Smooth muscle cell (in vitro differentiated cells): ENCODE measurements at regions not wholly inside any gene's neighbourhood (a gene's known extent, or its start where the extent isn't known, plus 50 kb on each side); places are given as distances from the start of the nearest gene placed in this dataset.
"Not testable (repeated sequence)": the region's sequence is repeated elsewhere in the genome, so short reads cannot be mapped to it uniquely, and the experiment has no call there.

ENCODE experiments used
- DNase-seq: peaks from one replicate; lab custom pipeline; 2025; ENCODE audit not compliant: unreplicated experiment; lab: John Stamatoyannopoulos, UW
- H2AFZ ChIP-seq: fragments of 200-600 bp; sonication (generic); 2 replicates; pipeline ENCODE4 v1.6.0; 2016; ENCODE audit warnings: antibody characterized with exemption, low read depth, mild to moderate bottlenecking
- H3F3A ChIP-seq: fragments of 200-600 bp; sonication (generic); 2 replicates; pipeline ENCODE4 v1.6.0; 2017; ENCODE audit warnings: antibody characterized with exemption, low read depth
- H3K27ac ChIP-seq: fragments of 200-600 bp; sonication (generic); 2 replicates; pipeline ENCODE4 v1.5.1; 2016; ENCODE audit warnings: low read depth, mild to moderate bottlenecking
- H3K27me3 ChIP-seq: fragments of 200-600 bp; sonication (generic); 2 replicates; pipeline ENCODE4 v1.6.1; 2016; ENCODE audit warnings: low read depth, mild to moderate bottlenecking
- H3K36me3 ChIP-seq: fragments of 200-600 bp; sonication (generic); 2 replicates; pipeline ENCODE4 v1.5.1; 2016; ENCODE audit warnings: low read depth
- H3K4me1 ChIP-seq: fragments of 200-600 bp; sonication (generic); 2 replicates; pipeline ENCODE4 v1.5.1; 2016; ENCODE audit warnings: low read depth
- H3K4me2 ChIP-seq: fragments of 200-600 bp; sonication (generic); 2 replicates; pipeline ENCODE4 v1.6.0; 2016; ENCODE audit warnings: mild to moderate bottlenecking
- H3K4me3 ChIP-seq: fragments of 200-600 bp; sonication (generic); 2 replicates; pipeline ENCODE4 v1.5.1; 2016; ENCODE audit warnings: mild to moderate bottlenecking
- H3K79me2 ChIP-seq: fragments of 200-600 bp; sonication (generic); 2 replicates; pipeline ENCODE4 v1.6.0; 2016; ENCODE audit warnings: low read depth, mild to moderate bottlenecking
- H3K9ac ChIP-seq: fragments of 200-600 bp; sonication (generic); 2 replicates; pipeline ENCODE4 v1.6.0; 2016; ENCODE audit warnings: low read depth
- H3K9me3 ChIP-seq: fragments of 200-600 bp; sonication (generic); replicated peaks from 2 replicates; pipeline ENCODE4 v1.5.1; 2016; ENCODE audit warnings: low read depth
- H4K20me1 ChIP-seq: fragments of 200-600 bp; sonication (generic); 2 replicates; pipeline ENCODE4 v1.6.0; 2016; ENCODE audit warnings: low read depth
- whole genome bisulfite sequencing: methylation state at CpG from one replicate; pipeline ENCODE4 v1.1.7; 2016; ENCODE audit warnings: low lambda C conversion rate; 5-methylcytosine and 5-hydroxymethylcytosine counted together
- TF ChIP-seq, protein P1 (sequence below): fragments of 200-600 bp; sonication (generic); IDR thresholded peaks from 2 replicates; pipeline ENCODE4 v1.5.1; 2017; ENCODE audit warnings: borderline replicate concordance, mild to moderate bottlenecking, antibody characterized with exemption; ENCODE audit not compliant: insufficient read depth, poor library complexity, severe bottlenecking

- H3K36me3 ChIP-seq, result no peaks in the 10 kb centered on the region
- H3K9me3 ChIP-seq, result no peaks in the 10 kb centered on the region
- no peak overlapping the region for H2AFZ ChIP-seq
- TF ChIP-seq, protein P1, sequence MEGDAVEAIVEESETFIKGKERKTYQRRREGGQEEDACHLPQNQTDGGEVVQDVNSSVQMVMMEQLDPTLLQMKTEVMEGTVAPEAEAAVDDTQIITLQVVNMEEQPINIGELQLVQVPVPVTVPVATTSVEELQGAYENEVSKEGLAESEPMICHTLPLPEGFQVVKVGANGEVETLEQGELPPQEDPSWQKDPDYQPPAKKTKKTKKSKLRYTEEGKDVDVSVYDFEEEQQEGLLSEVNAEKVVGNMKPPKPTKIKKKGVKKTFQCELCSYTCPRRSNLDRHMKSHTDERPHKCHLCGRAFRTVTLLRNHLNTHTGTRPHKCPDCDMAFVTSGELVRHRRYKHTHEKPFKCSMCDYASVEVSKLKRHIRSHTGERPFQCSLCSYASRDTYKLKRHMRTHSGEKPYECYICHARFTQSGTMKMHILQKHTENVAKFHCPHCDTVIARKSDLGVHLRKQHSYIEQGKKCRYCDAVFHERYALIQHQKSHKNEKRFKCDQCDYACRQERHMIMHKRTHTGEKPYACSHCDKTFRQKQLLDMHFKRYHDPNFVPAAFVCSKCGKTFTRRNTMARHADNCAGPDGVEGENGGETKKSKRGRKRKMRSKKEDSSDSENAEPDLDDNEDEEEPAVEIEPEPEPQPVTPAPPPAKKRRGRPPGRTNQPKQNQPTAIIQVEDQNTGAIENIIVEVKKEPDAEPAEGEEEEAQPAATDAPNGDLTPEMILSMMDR, result no peak
- 66% methylated on average over 4 of the region's 4 CpGs for WGBS
- no peak overlapping the region for H3K4me2 ChIP-seq
- H3K4me3 ChIP-seq, result no peak overlapping the region
- DNase-seq, result no peak
- H3K9ac ChIP-seq, result no peak overlapping the region
- H3K79me2 ChIP-seq, result no peaks in the 10 kb centered on the region
- H3F3A ChIP-seq, result no peaks in the 10 kb centered on the region
- H4K20me1 ChIP-seq, result no peaks in the 10 kb centered on the region
- no peaks in the 10 kb centered on the region for H3K27me3 ChIP-seq
- H3K4me1 ChIP-seq, result peaks cover 7% of the 10 kb centered on the region
- H3K27ac ChIP-seq, result no peak overlapping the region
Measured at GRCh38 chr13:108082481-108082880, 132.9 kb downstream of the LIG4 start.

DNA sequence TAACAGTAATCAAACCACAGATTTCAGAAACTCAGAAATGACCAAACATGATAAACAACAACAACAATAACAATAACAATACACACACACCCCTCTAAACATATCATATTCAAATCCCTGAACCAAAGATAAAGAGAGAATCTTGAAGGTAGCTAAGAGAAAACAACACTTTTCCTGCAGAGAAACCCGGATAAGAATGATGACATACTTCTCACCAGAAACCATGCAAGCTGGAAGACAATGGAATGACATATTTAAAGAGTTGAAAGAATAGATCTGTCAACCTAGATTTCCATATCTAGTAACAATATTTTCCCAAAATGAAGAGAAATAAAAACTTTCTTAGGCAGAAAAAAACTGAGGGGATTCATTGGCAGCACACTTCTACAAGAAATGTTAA is 138.1 kb downstream of the LIG4 start:
- DNase-seq, result no peak
- Histone ChIP-seq H3K4me2 (no peak overlapping the region), H3K9me3 (no peaks in the 10 kb centered on the region), H2AFZ (no peak overlapping the region), H3K4me3 (no peak overlapping the region), H3K36me3 (no peaks in the 10 kb centered on the region), H4K20me1 (no peaks in the 10 kb centered on the region), H3K27me3 (no peaks in the 10 kb centered on the region), H3K9ac (no peak overlapping the region), H3K27ac (no peak overlapping the region), H3K4me1 (no peaks in the 10 kb centered on the region), H3F3A (no peaks in the 10 kb centered on the region), H3K79me2 (no peaks in the 10 kb centered on the region)
- WGBS, result 85% methylated on average over 1 of the region's 1 CpG
- TF ChIP-seq, protein P1, result no peak

DNA sequence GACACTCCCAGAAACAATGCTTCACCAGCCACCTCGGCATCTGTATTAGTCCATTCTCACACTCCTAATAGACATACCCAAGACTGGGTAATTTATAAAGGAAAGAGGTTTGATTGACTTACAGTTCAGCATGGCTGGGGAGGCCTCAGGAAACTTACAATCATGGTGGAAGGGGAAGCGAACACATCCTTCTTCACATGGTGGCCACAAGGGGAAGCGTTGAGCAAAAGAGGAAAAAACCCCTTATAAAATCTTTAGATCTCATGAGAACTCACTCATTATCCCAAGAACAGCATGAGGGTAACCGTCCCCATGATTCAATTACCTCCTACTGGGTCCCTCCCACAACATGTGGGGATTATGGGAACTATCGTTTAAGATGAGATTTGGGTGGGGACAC is 140.9 kb downstream of the LIG4 start:
- TF ChIP-seq, protein P1, result peak; percentile 24
- not testable (repeated sequence) for H3K9me3 ChIP-seq, H3K4me1 ChIP-seq, H3K27me3 ChIP-seq, H3K79me2 ChIP-seq, H3K9ac ChIP-seq, H2AFZ ChIP-seq, H3K4me3 ChIP-seq, H3K36me3 ChIP-seq, H3K4me2 ChIP-seq, H3K27ac ChIP-seq, H3F3A ChIP-seq, H4K20me1 ChIP-seq, DNase-seq
- 81% methylated on average over 5 of the region's 5 CpGs for WGBS

GRCh38 chr13:108070925-108071324 is 144.4 kb downstream of the LIG4 start:
- H3K27me3 ChIP-seq, result no peaks in the 10 kb centered on the region
- H3K9ac ChIP-seq, result no peak overlapping the region
- no peak overlapping the region for H3K4me2 ChIP-seq
- 41% methylated on average over 5 of the region's 5 CpGs for WGBS
- H3K36me3 ChIP-seq, result no peaks in the 10 kb centered on the region
- no peak overlapping the region for H3K4me3 ChIP-seq
- TF ChIP-seq, protein P1, result no peak
- no peak overlapping the region for H3K27ac ChIP-seq
- DNase-seq, result no peak
- no peaks in the 10 kb centered on the region for H3K79me2 ChIP-seq
- no peak overlapping the region for H2AFZ ChIP-seq
- H3K4me1 ChIP-seq, result no peaks in the 10 kb centered on the region
- H3K9me3 ChIP-seq, result no peaks in the 10 kb centered on the region
- no peaks in the 10 kb centered on the region for H3F3A ChIP-seq
- H4K20me1 ChIP-seq, result no peaks in the 10 kb centered on the region
